ENCODE measurements at regions not wholly inside any gene's neighbourhood (a gene's known extent, or its start where the extent isn't known, plus 50 kb on each side); places are given as distances from the start of the nearest gene placed in this dataset. TPM values are rescaled to one million over a fixed set of nuclear protein-coding genes. Genes with fewer than 3 reads are reported as not detected.

GRCh38 chr1:192104852-192105251, 53.4 kb upstream of the RGS18 start:
- no peak overlapping the region for H3K4me3 ChIP-seq
- TF ChIP-seq EZH2 (IDR thresholded peaks at IDR 0.05; ENCODE audit: borderline replicate concordance): no peak
- TF ChIP-seq EZH2phosphoT487 (IDR thresholded peaks at IDR 0.05; ENCODE audit: low read depth, severe bottlenecking, unreplicated experiment): no peak
- TF ChIP-seq CTCF (IDR thresholded peaks at IDR 0.05; ENCODE audit: poor library complexity): no peak
- H3K79me2 ChIP-seq: no peaks in the 10 kb centered on the region
- DNase-seq (ENCODE audit: low spot score): no peak
- no peak overlapping the region for H3K27ac ChIP-seq
- WGBS (ENCODE audit: low lambda C conversion rate, missing lambda C conversion rate): 87% methylated on average over 1 of the region's 1 CpG
- no peaks in the 10 kb centered on the region for H3K4me1 ChIP-seq (ENCODE audit: insufficient read depth)
- H2AFZ ChIP-seq: no peak overlapping the region
- no peaks in the 10 kb centered on the region for H3K36me3 ChIP-seq (replicated peaks; ENCODE audit: insufficient read depth, low read depth)
- H3K4me2 ChIP-seq: no peak overlapping the region
- no peaks in the 10 kb centered on the region for H3K9me2 ChIP-seq (replicated peaks; ENCODE audit: insufficient read depth)
- H3K27me3 ChIP-seq: no peaks in the 10 kb centered on the region
- H4K20me1 ChIP-seq (ENCODE audit: insufficient read depth, poor library complexity, severe bottlenecking): no peaks in the 10 kb centered on the region
- H3K9me3 ChIP-seq (ENCODE audit: low read depth): no peaks in the 10 kb centered on the region

- no peaks in the 10 kb centered on the region for H3K27me3 ChIP-seq
- no peak for TF ChIP-seq CTCF (IDR thresholded peaks at IDR 0.05; ENCODE audit: poor library complexity)
- no peak for TF ChIP-seq EZH2phosphoT487 (IDR thresholded peaks at IDR 0.05; ENCODE audit: low read depth, severe bottlenecking, unreplicated experiment)
- TF ChIP-seq EZH2 (IDR thresholded peaks at IDR 0.05; ENCODE audit: borderline replicate concordance): no peak
- H3K4me3 ChIP-seq: no peak overlapping the region
- H2AFZ ChIP-seq: no peak overlapping the region
- no peaks in the 10 kb centered on the region for H3K79me2 ChIP-seq
- WGBS (ENCODE audit: low lambda C conversion rate, missing lambda C conversion rate): 89% methylated on average over 2 of the region's 2 CpGs
- H3K27ac ChIP-seq: no peak overlapping the region
- no peaks in the 10 kb centered on the region for H3K9me3 ChIP-seq (ENCODE audit: low read depth)
- no peaks in the 10 kb centered on the region for H3K4me1 ChIP-seq (ENCODE audit: insufficient read depth)
- H3K36me3 ChIP-seq (replicated peaks; ENCODE audit: insufficient read depth, low read depth): no peaks in the 10 kb centered on the region
- H3K9me2 ChIP-seq (replicated peaks; ENCODE audit: insufficient read depth): no peaks in the 10 kb centered on the region
- no peak for DNase-seq (ENCODE audit: low spot score)
- no peak overlapping the region for H3K4me2 ChIP-seq
- H4K20me1 ChIP-seq (ENCODE audit: insufficient read depth, poor library complexity, severe bottlenecking): no peaks in the 10 kb centered on the region
These were observed 50.1 kb upstream of the RGS18 start for GRCh38 chr1:192108161-192108560.

Small RNA genes lying in the stretch of these regions (small RNA-seq; reads per million reads assigned to genes)
- gene AL139135.1: not detected
- not detected for gene AL713866.2
